SK-N-MC (cell line): ENCODE measurements at regions not wholly inside any gene's neighbourhood (a gene's known extent, or its start where the extent isn't known, plus 50 kb on each side); places are given as distances from the start of the nearest gene placed in this dataset.

ENCODE experiments used
- EZH2 ChIP-seq: fragments of 200-600 bp; sonication (generic); IDR thresholded peaks from one replicate; pipeline ENCODE4 v1.6.1; 2017; ENCODE audit warnings: antibody characterized with exemption
- FOXP2 ChIP-seq: optimal IDR thresholded peaks from 2 replicates; pipeline ENCODE3; 2011; ENCODE audit warnings: mild to moderate bottlenecking, moderate library complexity; ENCODE audit not compliant: insufficient read depth; ENCODE audit errors: extremely low read length, control extremely low read depth
- POLR2AphosphoS5 ChIP-seq: IDR thresholded peaks from 2 replicates; pipeline ENCODE4 v1.6.1; 2012; ENCODE audit warnings: mild to moderate bottlenecking, low read depth, low read length, borderline replicate concordance

GRCh38 chr13:79808475-79808874 lies 327.5 kb downstream of the NDFIP2 start:
- TF ChIP-seq EZH2 (no peak), FOXP2 (no peak), POLR2AphosphoS5 (no peak)
